ENCODE measurements at regions not wholly inside any gene's neighbourhood (a gene's known extent, or its start where the extent isn't known, plus 50 kb on each side); places are given as distances from the start of the nearest gene placed in this dataset.
A peak's percentile ranks its signal among the peaks of the same experiment; 100 is the strongest.

- TF ChIP-seq HNF1A (IDR thresholded peaks at IDR 0.05; ENCODE audit: low read depth) (peak; percentile 48), HNF1A (CRISPR knock-in tag; IDR thresholded peaks at IDR 0.05; ENCODE audit: borderline replicate concordance) (no peak), CTCF (CRISPR knock-in tag; IDR thresholded peaks at IDR 0.05) (no peak), EP300 (IDR thresholded peaks at IDR 0.05; ENCODE audit: low read depth in 2 of 2, low read length in 2 of 2) (peak in 1 of 2 experiments; percentile 51; a peak in 2 of 4 replicates), EP300 (CRISPR knock-in tag; IDR thresholded peaks at IDR 0.05; ENCODE audit: borderline replicate concordance) (0 out of 2 replicates have a peak, but pooled peaks have one; percentile 13), SIN3A (IDR thresholded peaks at IDR 0.05; ENCODE audit: borderline replicate concordance, low read depth, low read length) (no peak), JUND (CRISPR knock-in tag; IDR thresholded peaks at IDR 0.05) (peak; percentile 57; the same call in 1 of the 2 replicates), MYNN (CRISPR knock-in tag; IDR thresholded peaks at IDR 0.05; ENCODE audit: low read depth) (no peak), FOXK1 (CRISPR knock-in tag; IDR thresholded peaks at IDR 0.05; ENCODE audit: borderline replicate concordance, low read depth) (0 out of 2 replicates have a peak, but pooled peaks have one; percentile 26), PAX8 (CRISPR knock-in tag; IDR thresholded peaks at IDR 0.05; ENCODE audit: borderline replicate concordance) (no peak), RNF2 (conservative IDR thresholded peaks at IDR 0.05; ENCODE audit: low read depth) (no peak), REST (IDR thresholded peaks at IDR 0.05; ENCODE audit: borderline replicate concordance in 1 of 2, low read depth in 1 of 2, low read length in 2 of 2) (no peak), EZH2 (conservative IDR thresholded peaks at IDR 0.05; ENCODE audit: low read depth, low read length) (no peak), TCF7 (IDR thresholded peaks at IDR 0.05; ENCODE audit: low read depth) (no peak)
These were observed 103.2 kb upstream of the SLC25A33 start for GRCh38 chr1:9435854-9436640.
